ENCODE measurements at regions not wholly inside any gene's neighbourhood (a gene's known extent, or its start where the extent isn't known, plus 50 kb on each side); places are given as distances from the start of the nearest gene placed in this dataset.

GRCh38 chr3:41064526-41064925 is 134.8 kb upstream of the CTNNB1 start:
- no peak for TF ChIP-seq CTCF (conservative IDR thresholded peaks at IDR 0.05 in 1 of 2, IDR thresholded peaks at IDR 0.05 in 1 of 2; ENCODE audit: low read depth in 1 of 2, low read length in 2 of 2)
- no peak for TF ChIP-seq EZH2 (IDR thresholded peaks at IDR 0.05; ENCODE audit: low read length, missing control alignments)

Data from fibroblast of lung (primary cell).